ENCODE measurements at regions not wholly inside any gene's neighbourhood (a gene's known extent, or its start where the extent isn't known, plus 50 kb on each side); places are given as distances from the start of the nearest gene placed in this dataset.

DNA sequence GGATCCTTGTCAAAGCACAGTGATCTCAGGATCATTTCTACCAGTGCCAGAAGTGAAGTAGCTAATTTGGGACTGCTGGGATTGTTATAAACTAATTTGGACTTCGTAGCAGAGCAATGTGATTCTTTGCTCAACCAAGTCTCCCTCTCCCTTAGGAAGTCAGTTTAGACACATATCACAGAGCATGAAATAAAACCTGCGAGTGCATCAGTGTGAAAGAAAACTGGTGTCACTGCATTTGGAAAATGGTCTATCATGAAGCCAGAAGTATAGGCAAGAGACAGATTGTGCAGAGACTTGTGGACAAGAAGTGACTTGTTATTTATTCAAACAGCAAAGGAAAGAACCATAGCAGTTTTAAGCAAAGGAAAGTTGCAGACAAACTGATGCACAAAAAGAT, 560.5 kb upstream of the NRG3 start:
- no peak for FAIRE-seq
- TF ChIP-seq, protein P1, sequence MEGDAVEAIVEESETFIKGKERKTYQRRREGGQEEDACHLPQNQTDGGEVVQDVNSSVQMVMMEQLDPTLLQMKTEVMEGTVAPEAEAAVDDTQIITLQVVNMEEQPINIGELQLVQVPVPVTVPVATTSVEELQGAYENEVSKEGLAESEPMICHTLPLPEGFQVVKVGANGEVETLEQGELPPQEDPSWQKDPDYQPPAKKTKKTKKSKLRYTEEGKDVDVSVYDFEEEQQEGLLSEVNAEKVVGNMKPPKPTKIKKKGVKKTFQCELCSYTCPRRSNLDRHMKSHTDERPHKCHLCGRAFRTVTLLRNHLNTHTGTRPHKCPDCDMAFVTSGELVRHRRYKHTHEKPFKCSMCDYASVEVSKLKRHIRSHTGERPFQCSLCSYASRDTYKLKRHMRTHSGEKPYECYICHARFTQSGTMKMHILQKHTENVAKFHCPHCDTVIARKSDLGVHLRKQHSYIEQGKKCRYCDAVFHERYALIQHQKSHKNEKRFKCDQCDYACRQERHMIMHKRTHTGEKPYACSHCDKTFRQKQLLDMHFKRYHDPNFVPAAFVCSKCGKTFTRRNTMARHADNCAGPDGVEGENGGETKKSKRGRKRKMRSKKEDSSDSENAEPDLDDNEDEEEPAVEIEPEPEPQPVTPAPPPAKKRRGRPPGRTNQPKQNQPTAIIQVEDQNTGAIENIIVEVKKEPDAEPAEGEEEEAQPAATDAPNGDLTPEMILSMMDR (IDR thresholded peaks at IDR 0.05; ENCODE audit: insufficient read depth, low read depth, low read length): no peak
- no peak for TF ChIP-seq EZH2 (IDR thresholded peaks at IDR 0.05; ENCODE audit: insufficient read depth, low read length)
- H3K36me3 Mint-ChIP-seq (ENCODE audit: low read depth, unreplicated experiment): no peaks in the 10 kb centered on the region

DNA sequence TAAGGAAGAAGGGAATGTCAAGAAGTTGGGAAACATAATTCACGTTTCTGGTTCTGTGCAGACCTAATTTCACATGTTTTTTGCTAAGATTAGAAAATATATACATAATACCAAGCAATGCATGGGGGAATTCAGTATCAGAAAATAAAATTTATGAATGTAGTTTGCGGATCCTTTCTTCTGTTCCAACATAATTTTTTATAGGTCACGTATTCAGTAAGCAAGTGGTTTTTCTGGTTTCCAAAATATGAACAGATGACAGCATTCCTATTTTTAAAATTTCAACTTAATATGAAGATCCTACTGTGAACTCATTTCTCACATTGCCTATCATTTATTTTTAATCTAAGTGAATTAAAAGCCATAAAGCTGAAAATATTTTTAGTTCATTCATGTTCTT, 560.0 kb upstream of the NRG3 start:
- Histone ChIP-seq H4K20me1 (ENCODE audit: insufficient read depth, low read length) (no peaks in the 10 kb centered on the region), H3K4me3 (ENCODE audit: insufficient read depth, low read depth, low read length) (no peak overlapping the region), H3K4me2 (ENCODE audit: low read length) (no peak overlapping the region), H3K27me3 (ENCODE audit: insufficient read depth, low read length) (no peaks in the 10 kb centered on the region), H2AFZ (ENCODE audit: low read depth, low read length) (no peak overlapping the region), H3K4me1 (ENCODE audit: insufficient read depth, low read length) (no peaks in the 10 kb centered on the region), H3K9ac (ENCODE audit: low read length) (no peak overlapping the region), H3K79me2 (ENCODE audit: insufficient read depth, low read length) (no peaks in the 10 kb centered on the region), H3K9me3 (ENCODE audit: insufficient read depth, low read depth, low read length) (no peaks in the 10 kb centered on the region), H3K27ac (ENCODE audit: low read depth, low read length) (no peak overlapping the region), H3K36me3 (ENCODE audit: insufficient read depth, low read length) (no peaks in the 10 kb centered on the region)
- Mint-ChIP-seq H3K4me3 (ENCODE audit: unreplicated experiment) (no peak overlapping the region), H3K27ac (ENCODE audit: unreplicated experiment) (no peak overlapping the region), H3K9me3 (ENCODE audit: unreplicated experiment) (no peaks in the 10 kb centered on the region), H3K4me1 (ENCODE audit: low read depth, unreplicated experiment) (no peaks in the 10 kb centered on the region), H3K36me3 (ENCODE audit: low read depth, unreplicated experiment) (no peaks in the 10 kb centered on the region), H3K27me3 (ENCODE audit: low read depth, unreplicated experiment) (no peaks in the 10 kb centered on the region)
- FAIRE-seq (no peak), DNase-seq (ENCODE audit: low read depth) (no peak)
- TF ChIP-seq EZH2 (IDR thresholded peaks at IDR 0.05; ENCODE audit: insufficient read depth, low read length): no peak
- TF ChIP-seq, protein P1 (IDR thresholded peaks at IDR 0.05; ENCODE audit: insufficient read depth, low read depth, low read length): no peak

More for the DNA sequence above, 560.5 kb upstream of the NRG3 start:
- no peak for DNase-seq (ENCODE audit: low read depth)
- H3K4me1 ChIP-seq (ENCODE audit: insufficient read depth, low read length): no peaks in the 10 kb centered on the region
- no peaks in the 10 kb centered on the region for H4K20me1 ChIP-seq (ENCODE audit: insufficient read depth, low read length)
- H3K36me3 ChIP-seq (ENCODE audit: insufficient read depth, low read length): no peaks in the 10 kb centered on the region
- Mint-ChIP-seq H3K27me3 (ENCODE audit: low read depth, unreplicated experiment) (no peaks in the 10 kb centered on the region), H3K27ac (ENCODE audit: unreplicated experiment) (no peak overlapping the region), H3K4me3 (ENCODE audit: unreplicated experiment) (no peak overlapping the region), H3K4me1 (ENCODE audit: low read depth, unreplicated experiment) (peaks cover 3% of the 10 kb centered on the region), H3K9me3 (ENCODE audit: unreplicated experiment) (no peaks in the 10 kb centered on the region)
- no peak overlapping the region for H3K4me3 ChIP-seq (ENCODE audit: insufficient read depth, low read depth, low read length)
- H3K79me2 ChIP-seq (ENCODE audit: insufficient read depth, low read length): no peaks in the 10 kb centered on the region
- no peaks in the 10 kb centered on the region for H3K27me3 ChIP-seq (ENCODE audit: insufficient read depth, low read length)
- H3K9ac ChIP-seq (ENCODE audit: low read length): no peak overlapping the region
- H2AFZ ChIP-seq (ENCODE audit: low read depth, low read length): no peak overlapping the region
- no peak overlapping the region for H3K4me2 ChIP-seq (ENCODE audit: low read length)
- H3K9me3 ChIP-seq (ENCODE audit: insufficient read depth, low read depth, low read length): no peaks in the 10 kb centered on the region
- H3K27ac ChIP-seq (ENCODE audit: low read depth, low read length): no peak overlapping the region

DNA sequence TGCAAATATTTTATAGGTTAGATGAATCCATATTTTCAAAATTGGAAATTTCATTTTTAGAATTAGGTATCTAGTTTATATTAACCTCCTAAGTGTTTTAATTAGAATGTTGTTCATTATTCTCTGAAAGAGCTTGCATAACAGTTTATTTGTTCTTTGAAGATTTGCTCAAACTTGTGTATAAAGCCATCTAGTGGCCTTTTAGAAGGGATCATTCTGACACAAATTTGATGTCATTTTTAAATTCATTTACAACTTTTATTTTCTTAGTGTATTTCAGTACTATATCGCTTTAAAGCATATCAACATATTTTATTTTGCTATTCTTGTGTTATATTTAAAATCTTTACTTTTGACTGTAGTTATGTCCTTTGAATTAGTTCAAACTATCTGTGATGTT, 527.0 kb upstream of the NRG3 start:
- no peak overlapping the region for H3K4me2 ChIP-seq (ENCODE audit: low read length)
- no peak overlapping the region for H3K9ac ChIP-seq (ENCODE audit: low read length)
- no peak for DNase-seq (ENCODE audit: low read depth)
- H2AFZ ChIP-seq (ENCODE audit: low read depth, low read length): no peak overlapping the region
- no peaks in the 10 kb centered on the region for H4K20me1 ChIP-seq (ENCODE audit: insufficient read depth, low read length)
- no peaks in the 10 kb centered on the region for H3K79me2 ChIP-seq (ENCODE audit: insufficient read depth, low read length)
- Mint-ChIP-seq H3K27ac (ENCODE audit: unreplicated experiment) (no peak overlapping the region), H3K27me3 (ENCODE audit: low read depth, unreplicated experiment) (no peaks in the 10 kb centered on the region), H3K9me3 (ENCODE audit: unreplicated experiment) (no peaks in the 10 kb centered on the region), H3K36me3 (ENCODE audit: low read depth, unreplicated experiment) (no peaks in the 10 kb centered on the region), H3K4me1 (ENCODE audit: low read depth, unreplicated experiment) (no peaks in the 10 kb centered on the region), H3K4me3 (ENCODE audit: unreplicated experiment) (no peak overlapping the region)
- H3K4me1 ChIP-seq (ENCODE audit: insufficient read depth, low read length): no peaks in the 10 kb centered on the region
- H3K36me3 ChIP-seq (ENCODE audit: insufficient read depth, low read length): no peaks in the 10 kb centered on the region
- H3K9me3 ChIP-seq (ENCODE audit: insufficient read depth, low read depth, low read length): no peaks in the 10 kb centered on the region
- no peak overlapping the region for H3K4me3 ChIP-seq (ENCODE audit: insufficient read depth, low read depth, low read length)
- H3K27ac ChIP-seq (ENCODE audit: low read depth, low read length): no peak overlapping the region
- no peak for FAIRE-seq
- TF ChIP-seq, protein P1 (IDR thresholded peaks at IDR 0.05; ENCODE audit: insufficient read depth, low read depth, low read length): no peak
- no peak for TF ChIP-seq EZH2 (IDR thresholded peaks at IDR 0.05; ENCODE audit: insufficient read depth, low read length)
- no peaks in the 10 kb centered on the region for H3K27me3 ChIP-seq (ENCODE audit: insufficient read depth, low read length)

All from astrocyte (in vitro differentiated cells and primary cell).